Prostate gland (tissue), 2 donors: ENCODE measurements at regions not wholly inside any gene's neighbourhood (a gene's known extent, or its start where the extent isn't known, plus 50 kb on each side); places are given as distances from the start of the nearest gene placed in this dataset.

Source experiments
- POLR2AphosphoS5 ChIP-seq: sonication (generic); formaldehyde crosslinking; IDR thresholded peaks from one replicate; pipeline ENCODE4 v1.6.1; 2017; ENCODE audit warnings: antibody characterized with exemption
- TF ChIP-seq, protein P1 (sequence below), 4 experiments: fragments of 200-600 bp in 2 of 4; fragments of 450-650 bp in 2 of 4; sonication (generic) in 2 of 4; IDR thresholded peaks; 1 replicate in 3 of 4; 2 replicates in 1 of 4; pipeline ENCODE4 v1.5.1; 2016 to 2019; ENCODE audit warnings: antibody characterized with exemption in 4 of 4, mild to moderate bottlenecking in 2 of 4, moderate library complexity in 2 of 4

DNA sequence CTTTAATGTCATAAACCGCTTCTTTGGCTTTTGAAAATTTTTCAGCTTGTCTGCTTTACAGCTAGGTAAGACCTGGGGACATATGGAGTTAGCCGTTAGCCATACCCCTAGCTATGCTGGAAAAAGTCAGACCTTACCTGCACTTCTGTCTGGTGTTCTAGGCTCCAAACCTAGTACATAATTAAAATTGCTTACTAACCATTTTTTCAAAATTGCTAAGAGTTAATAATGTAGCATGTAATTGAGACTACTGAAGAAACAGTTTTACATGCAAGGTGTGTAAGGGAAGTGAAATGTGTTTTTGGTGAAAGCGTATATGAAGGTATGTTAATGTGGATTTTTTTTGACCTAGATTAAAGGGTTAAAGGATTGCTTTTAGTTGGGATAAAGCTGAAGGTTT is 336.9 kb downstream of the RNF144B start:
- TF ChIP-seq, protein P1, sequence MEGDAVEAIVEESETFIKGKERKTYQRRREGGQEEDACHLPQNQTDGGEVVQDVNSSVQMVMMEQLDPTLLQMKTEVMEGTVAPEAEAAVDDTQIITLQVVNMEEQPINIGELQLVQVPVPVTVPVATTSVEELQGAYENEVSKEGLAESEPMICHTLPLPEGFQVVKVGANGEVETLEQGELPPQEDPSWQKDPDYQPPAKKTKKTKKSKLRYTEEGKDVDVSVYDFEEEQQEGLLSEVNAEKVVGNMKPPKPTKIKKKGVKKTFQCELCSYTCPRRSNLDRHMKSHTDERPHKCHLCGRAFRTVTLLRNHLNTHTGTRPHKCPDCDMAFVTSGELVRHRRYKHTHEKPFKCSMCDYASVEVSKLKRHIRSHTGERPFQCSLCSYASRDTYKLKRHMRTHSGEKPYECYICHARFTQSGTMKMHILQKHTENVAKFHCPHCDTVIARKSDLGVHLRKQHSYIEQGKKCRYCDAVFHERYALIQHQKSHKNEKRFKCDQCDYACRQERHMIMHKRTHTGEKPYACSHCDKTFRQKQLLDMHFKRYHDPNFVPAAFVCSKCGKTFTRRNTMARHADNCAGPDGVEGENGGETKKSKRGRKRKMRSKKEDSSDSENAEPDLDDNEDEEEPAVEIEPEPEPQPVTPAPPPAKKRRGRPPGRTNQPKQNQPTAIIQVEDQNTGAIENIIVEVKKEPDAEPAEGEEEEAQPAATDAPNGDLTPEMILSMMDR (IDR thresholded peaks at IDR 0.05) = no peak
- no peak for TF ChIP-seq POLR2AphosphoS5
